Kidney tubule cell (primary cell): ENCODE measurements at regions not wholly inside any gene's neighbourhood (a gene's known extent, or its start where the extent isn't known, plus 50 kb on each side); places are given as distances from the start of the nearest gene placed in this dataset.

Experiments used
- DNase-seq: peaks from one replicate; pipeline ENCODE4 v3.0.0-alpha.2; 2018; ENCODE audit warnings: low spot score

DNA sequence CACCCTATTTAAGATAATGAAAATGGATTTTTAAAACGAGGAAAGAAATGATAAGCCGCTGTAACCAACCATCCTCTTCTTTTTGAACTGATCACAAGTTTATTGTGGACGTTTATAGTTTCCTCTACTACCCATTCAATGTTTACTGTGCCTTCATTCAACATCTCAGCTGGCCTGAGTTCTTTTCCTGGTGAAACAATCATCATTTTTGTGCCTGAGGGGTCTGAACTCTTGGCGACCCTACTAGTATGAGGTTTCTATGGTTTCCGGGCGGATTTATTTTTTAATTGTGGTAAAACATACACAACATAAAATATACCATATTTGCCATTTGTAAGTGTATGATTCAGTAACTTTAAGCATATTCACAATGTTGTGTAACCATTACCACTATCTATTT lies 100.7 kb downstream of the SPRY1 start:
- no peak for DNase-seq

DNA sequence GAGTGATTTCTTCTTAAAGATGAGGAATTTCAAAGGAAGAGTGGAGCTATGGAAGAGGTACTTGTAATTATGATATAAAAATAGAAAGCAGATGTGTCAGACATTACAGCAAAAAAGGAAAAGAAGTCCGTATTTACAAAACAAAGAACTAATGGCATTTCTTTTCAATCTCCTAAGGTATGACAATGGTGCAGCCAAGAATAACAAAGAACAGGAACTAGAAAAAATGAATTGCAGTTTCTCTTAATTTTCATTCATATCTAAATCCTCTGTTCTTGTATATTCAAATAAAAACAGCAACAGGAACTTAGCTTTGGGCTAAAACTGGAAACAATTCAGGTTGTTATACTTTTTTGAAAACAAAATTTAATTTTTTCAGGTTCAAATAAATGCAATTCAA lies 105.1 kb downstream of the SPRY1 start:
- no peak for DNase-seq

DNA sequence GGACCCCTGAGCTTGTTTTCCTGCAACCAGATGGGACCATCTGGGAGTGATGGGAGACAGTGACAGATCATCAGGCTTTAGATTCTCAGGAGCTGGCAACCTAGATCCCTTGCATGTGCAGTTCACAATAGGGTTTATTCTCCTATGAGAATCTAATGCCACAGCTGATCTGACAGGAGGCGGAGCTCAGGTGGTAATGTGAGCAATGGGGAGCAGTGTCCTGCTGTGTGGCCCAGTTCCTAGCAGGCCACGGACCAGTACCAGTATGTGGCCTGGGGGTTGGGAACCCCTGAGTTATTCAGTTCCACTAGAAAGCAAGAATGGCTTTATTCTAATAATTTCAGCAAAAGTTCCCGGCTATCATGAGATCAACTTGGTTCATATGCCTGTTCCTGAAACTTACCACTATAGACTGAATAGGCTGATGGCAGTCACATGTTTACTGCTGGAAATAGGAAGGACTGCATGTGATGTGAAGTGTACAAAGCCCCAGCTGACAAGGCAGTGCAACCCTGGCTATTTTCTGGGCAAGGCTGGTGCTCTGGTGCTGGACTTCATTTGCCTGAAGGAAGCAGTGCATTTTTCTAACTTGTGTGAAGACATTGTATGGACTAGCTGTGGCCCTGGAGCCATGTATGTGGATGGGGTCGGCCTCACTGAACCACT lies 107.2 kb downstream of the SPRY1 start:
- no peak for DNase-seq

DNA sequence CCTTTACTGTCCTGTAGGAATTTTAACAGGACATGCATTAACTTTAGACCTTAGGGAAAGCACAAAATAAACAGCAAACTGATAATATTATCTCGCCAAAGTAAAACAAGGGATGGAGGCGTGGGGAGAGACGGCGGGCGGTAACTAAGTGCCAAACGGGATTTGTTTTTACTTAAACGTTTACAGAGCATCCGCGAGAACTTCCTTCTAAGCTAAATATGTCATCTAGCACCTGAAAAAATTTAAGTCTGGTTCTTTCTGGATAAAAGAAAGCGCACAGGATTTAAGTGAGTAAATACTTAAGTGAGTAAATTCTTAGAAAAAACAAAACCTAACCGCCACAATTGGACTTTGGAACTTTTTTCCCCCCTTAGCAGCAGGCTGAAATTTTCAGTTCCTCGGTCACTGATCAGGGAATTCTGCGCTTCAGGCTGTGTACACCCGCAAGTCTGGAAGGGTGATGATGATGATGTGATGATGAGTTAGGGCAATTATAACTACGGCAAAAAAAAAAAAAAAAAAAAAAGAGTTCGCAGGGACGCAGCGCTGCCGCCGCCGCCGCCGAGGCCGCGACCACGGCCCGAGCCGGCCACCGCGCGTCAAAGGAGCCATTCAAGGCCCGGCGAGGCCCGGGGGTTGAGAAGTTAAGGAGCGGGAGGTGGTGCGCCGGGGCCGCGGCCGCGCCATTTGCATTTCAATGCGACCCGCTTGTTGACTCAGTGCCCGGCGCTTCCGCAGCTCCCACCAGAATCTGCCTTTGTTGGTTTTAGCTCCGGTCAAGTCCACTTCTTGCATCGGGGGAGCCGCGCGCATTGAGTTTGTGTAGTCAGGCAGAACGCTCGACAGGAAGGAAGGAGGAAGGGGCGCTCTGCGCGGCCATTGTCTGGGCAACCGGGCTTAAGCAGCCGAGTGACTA lies 108.8 kb downstream of the SPRY1 start:
- peak; percentile 83 for DNase-seq

DNA sequence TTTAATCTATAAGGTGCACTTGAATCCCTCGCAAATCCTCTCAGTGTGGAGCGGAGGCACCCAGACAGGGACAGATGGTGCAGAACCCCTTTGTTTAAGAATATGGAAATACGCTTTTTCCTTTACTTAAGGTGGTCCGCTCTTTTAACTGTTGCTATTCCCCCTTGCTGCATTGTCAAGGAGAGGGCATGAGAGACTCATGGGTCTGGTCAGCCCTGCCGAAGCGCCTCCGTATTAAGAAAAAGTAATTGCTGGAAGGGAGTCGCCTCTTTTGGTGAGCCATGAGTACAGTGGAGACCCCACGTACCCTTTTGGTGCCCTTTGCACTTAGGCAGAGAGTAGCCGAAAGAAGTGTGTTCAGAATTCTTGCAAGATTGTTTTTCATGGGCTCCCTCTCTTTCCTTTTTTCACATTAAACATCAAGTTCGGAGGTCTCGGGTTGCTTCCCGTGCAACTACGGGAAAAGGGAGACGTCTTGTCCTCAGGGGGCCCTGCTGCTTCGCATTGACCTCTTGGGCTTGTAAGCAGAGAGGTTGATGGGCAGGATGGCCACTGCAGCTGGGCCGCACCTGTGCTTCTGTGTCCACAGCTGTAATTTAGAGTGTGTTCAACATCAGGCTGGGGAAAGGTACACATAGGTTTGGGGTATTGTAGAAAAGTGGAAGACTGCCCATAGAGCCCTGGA lies 109.6 kb downstream of the SPRY1 start:
- DNase-seq: no peak

DNA sequence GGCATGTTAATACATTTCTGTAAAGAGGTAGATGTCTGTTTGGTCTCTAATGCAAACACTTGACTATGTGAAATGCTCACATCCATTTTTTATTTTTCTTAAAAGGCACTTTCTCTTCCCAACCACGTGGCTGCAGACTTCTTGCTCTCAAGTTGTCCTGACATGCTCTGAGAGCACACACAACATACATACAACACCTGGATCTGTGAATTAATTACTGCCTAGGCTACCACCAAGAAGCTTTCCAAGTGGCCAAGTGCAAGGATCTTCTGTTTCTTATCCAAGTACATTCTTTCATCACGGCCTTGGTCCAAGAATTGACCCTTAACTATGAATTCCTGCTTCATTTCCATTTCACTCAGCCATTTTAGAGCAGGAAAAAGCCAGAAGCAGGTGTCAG lies 110.8 kb downstream of the SPRY1 start:
- DNase-seq: no peak

DNA sequence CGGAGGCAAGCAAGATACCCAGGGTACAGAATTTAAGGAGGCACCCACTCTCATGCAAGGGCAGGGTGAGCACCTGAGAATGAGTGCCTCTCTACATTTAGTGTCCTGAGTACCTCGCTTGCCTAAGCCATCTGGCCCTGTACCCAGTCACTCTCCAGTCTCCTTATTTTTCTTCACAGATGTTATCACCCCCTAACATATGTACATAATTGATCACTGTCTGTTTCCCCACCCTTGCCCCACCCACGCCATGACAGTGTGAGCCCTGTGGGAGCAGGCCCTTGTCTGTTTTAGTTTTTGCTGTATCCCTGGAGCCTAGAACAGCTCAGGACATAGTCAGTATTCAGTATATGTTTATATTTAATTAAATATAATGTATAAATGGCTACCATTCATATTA lies 113.6 kb downstream of the SPRY1 start:
- DNase-seq: no peak

DNA sequence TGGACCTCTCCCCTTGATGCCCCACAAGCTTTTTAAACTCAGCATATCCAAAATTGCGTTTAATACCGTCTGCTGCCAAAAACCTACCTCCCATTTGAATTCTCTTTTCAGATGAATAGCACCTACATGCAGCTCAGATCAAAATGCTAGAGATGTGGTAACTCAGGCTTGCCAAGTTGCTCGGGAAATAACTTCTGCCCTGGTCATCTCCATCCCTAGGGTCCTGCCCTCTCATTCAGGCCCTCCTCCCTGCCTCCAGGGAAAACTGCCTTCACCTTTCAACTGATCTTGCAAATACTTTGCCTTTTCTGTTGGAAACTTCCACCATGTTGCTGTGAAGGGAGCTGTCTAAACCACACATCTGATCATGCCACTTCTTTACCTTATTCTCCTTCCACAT lies 114.1 kb downstream of the SPRY1 start:
- no peak for DNase-seq

DNA sequence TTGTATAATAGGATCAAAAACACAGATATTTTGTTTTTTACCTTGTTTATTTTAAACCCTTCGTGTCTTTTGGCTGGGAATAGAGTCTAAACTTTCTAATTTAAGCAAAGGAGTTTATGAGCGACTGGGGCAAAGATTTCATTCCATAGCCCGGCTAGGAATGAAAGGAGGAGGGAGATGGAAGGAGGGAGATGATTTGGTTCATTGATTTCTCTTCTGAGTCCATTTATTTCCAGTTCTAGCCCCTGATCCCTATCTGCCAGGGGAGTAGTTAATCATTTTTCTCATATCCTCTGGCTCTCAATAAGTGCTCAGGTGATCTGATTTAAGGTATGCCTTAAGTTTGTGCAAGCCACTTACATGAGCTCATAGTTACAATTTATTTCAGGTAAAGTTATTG lies 120.0 kb downstream of the SPRY1 start:
- peak; percentile 45 for DNase-seq

DNA sequence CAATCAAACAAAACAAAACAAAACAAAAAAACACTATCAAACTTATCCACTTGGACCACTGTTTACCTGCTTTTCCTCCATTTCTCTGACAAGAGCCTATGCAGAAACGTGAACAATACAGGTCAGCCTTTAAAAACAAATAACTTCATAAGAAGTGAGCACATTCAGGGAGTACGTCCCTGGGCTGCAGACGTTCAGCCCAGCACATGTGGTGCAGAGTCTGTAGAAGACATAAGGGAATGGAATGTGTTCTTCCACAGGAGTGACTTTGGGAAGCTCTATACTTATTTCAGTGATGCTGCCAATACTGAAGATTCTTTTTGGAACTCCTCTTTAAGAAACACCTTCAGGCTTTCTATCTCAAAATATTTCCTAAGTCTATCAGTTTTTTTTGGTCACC lies 120.6 kb downstream of the SPRY1 start:
- no peak for DNase-seq

DNA sequence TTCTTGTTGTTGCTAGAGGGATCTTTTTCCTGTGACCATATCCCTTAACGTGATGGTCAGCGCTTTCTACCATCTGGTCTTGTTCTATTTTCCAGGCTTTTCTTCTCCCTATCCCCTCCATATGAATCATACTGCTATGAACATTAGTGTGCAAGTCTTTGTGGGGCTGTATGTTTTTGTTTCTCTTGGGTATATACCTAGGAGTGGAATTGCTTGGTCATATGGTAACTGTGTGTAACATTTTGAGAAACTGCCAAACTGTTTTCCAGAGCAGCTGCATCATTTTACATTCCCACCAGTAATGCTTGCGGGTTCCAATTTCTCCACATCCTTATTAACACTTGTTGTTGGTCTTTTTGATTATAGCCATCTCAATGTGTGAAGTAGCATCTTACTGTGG lies 121.4 kb downstream of the SPRY1 start:
- no peak for DNase-seq

DNA sequence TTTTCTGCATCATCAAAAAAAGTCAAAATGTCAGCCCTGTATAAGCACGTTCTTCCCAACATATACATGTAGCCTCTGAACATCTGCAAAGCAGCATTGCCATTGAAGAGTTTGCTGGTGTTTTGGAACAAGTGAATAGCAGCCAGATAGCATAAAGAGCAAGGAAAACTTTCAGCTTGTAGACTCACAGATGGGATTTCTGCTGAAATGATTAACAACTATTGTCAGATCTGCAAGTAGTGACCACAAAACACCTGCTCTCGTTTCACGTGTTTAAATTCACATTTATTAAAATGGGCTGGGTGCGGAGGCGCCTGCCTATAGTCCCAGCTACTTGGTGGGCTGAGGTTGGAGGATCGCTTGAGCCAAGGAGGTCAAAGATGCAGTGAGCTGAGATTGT lies 123.7 kb downstream of the SPRY1 start:
- no peak for DNase-seq

DNA sequence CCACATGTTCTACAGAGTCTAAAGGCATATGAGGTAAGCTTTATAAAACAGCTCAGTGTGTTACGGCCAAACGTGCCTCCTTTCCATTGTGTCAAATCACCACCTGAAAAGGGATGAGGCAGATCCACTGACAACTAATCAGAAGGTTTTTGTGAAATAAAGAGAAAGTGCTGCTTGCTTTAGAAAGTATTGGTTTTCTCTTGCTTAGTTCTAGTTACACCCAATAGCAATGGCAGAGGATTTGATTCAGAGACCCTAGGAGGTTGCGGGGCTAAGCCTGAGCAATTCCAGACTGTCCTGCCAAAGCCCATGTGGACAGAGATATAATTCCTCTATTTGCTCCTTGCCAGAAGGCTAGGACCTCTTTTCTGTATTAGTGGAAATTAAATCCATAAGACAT lies 125.5 kb downstream of the SPRY1 start:
- no peak for DNase-seq

DNA sequence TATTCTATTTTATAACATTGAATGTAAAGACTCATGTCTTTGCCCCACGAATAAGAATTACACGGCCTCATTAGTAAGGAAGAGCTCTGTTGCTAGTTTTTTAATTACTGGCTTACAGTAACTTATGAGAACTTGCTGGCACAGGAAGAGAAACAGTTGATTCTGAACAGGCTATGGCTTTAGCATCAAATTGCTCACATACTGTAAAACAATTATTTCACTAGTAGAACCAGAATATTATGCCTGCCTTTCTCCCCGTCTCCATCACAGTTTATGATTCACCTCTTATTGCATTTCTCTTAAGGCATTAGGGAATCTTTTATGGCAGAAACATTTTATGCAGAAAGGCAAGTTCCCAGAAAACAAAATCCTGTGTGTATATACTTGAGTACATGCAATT lies 126.1 kb downstream of the SPRY1 start:
- no peak for DNase-seq

DNA sequence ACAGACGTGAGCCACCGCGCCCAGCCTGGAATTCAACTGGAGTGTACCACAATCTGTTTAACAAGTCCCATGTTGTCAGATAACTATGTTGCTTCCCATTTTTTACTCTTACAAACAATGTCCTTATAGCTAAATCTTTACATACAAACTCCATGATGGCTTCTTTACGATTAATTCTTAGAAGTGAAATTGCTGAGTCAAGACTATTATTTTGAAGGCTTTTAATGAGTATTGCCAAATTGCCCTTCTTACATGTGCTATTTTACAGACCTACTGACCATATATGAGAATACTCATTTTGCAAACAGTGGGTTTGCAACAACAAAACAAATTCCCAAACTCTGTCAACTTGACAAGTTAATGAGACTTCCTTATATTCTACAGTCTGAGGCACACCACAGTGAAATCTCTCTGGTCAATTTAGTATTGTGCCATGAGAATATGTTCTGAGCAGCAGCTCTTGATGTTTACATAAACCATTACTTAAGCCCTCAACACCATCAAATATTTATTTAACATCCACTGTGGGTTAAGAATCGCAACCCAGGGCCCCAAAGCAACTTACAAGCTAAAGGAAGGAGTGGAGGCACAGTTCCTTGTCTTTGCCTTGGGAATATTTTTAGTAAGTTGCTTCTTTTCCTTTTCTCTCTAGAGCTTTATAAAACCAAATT lies 128.5 kb downstream of the SPRY1 start:
- DNase-seq: no peak

DNA sequence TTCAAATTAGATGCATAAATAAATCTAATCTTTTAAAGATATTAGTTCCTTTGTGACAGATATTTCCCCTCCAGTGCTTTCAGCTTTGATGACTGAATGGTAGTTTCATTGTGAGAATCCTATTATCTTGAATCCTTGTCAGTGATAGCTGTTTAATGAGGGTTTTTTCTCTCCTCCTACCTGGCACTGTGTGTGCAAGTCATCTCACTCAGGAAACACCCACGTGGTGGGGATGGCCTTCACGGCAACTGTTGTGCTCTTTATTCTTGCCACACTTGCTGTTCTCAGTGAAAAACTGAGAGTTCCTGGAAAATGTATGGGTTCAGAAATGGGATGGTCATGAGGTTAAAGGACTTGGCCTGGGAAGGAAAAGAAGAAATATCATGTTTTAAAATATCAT lies 129.9 kb downstream of the SPRY1 start:
- DNase-seq: no peak

DNA sequence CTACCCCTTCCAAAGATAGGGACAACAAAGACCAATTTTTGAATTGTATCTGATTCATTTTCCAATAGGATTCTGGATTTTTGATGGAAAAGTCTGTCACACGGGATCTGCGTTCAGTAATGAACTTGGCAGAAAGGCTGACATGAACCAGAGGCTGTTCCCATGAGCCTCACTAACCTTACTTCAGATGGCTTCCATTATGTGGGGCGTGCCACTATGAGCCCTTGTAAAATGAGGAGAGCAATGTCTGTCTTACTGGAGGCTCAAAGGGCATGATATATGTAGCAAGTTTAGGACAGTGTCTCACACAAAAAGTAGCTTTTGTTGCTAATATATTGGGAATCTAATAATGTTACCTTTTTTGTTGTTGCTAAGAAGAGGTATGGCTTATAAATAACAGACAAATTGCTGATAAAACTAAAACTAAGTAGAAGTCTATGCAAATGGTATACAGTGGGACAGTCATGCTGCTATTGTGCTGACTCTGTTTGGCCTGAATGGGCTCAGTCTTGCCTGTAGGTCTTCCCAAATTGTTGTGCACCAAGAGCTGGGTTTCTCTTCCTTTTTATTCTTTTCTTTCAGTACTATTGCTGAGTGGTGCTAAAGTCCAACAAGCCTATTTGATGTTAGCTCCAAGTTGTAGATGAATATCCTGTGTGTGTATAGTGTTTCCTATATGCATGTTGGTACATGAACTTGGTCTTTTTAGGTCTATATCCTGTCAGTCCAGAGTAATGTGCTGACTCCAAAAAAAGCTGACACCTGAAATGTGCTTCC lies 132.1 kb downstream of the SPRY1 start:
- no peak for DNase-seq

DNA sequence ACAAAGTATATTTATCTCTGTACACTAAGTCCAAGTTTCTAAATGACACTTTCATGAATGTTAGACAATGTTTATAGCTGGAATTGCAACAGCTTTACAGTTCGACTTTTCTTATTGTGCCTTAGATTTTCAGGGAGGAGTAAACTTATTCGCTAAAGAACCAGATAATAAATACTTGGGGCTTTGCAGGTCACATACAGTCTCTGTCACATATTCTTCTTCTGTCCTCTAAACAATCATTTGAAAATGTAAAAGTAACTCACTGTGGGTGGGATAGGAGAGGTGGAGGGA lies 132.6 kb downstream of the SPRY1 start:
- no peak for DNase-seq

DNA sequence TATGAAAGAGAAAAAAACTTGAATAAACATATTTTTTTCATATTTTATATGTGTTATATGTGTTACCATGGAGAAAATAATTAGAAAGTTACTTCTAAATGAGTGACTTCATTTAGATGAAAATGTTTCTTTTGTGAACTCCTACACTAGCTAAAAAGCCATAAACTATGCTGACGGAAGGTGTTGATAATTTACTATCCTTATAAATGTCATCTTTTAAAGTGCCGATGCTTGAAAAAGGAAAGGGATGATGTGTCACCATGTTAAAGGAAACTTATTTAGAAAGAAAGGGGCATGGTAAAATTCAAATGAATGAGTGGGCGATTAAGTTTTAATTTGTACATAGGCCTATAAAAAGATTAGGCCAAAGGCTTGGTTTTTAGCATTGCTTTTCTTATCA lies 133.8 kb downstream of the SPRY1 start:
- DNase-seq: no peak

DNA sequence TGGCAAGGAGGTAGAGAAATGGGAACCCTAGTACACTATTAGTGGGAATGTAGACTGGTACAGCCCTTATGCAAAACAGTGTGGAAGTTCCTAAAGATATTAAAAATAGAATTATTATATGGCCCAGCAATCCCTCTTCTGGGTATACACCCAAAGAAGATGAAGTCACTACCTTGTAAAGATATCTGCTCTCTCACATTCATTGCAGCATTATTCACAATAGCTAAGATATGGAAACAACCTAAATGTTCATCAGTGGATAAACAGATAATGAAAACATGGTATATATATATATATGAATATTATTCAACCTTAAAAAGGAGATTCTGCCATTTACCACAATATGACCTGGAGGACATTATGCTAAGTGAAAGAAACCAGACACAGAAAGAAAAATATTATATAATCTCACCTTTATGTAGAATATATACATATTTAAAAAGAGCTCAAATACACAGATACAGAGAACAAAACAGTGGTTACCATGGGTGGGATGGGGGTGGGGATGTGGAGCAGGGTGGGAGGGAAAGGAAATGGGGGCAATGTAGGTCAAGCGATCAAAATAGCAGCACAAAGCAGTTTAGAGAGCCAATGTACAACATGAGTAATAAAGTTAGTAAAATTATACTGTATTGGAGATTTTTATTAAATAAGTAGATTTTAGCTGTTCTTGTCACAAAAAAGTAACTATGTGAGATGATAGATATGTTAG lies 138.6 kb downstream of the SPRY1 start:
- no peak for DNase-seq

DNA sequence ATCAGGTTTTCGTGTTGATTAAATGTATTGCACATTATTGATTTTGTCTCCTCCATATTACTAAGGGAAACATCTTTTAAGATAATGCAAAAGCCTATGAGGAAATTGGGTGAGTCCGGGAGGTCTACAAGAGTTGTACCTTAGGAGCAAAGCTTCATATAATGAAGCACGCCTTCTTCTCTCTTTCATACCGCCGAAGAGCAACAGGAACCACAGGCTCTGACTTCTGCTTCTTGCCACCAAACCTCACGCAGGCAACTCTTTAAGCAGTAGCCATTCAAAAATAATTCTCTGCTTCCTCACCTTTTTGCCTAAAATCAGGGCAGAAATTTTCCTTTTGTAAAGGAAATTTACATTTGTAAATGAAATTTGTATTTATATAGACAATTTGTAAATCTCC lies 139.6 kb downstream of the SPRY1 start:
- no peak for DNase-seq
